SK-N-SH (cell line): ENCODE measurements at regions not wholly inside any gene's neighbourhood (a gene's known extent, or its start where the extent isn't known, plus 50 kb on each side); places are given as distances from the start of the nearest gene placed in this dataset.

ENCODE experiments used
- CTCF ChIA-PET: fragments of 300-600, 350-600 bp; formaldehyde crosslinking; extraction: SDS; loops from one replicate; lab custom pipeline; 2021; lab: Yijun Ruan, JAX
- POLR2A ChIA-PET: fragments of 350-600 bp; sonication (Branson Sonifier 250); formaldehyde crosslinking; extraction: SDS; loops from one replicate; lab custom pipeline; 2020; ENCODE audit warnings: antibody characterized with exemption, inconsistent platforms; lab: Yijun Ruan, JAX
- DNase-seq: peaks from one replicate; pipeline ENCODE4 v3.0.0; 2012
- H2AFZ ChIP-seq: fragments of 200-600 bp; sonication (generic); 2 replicates; pipeline ENCODE4 v1.8.1; 2016; ENCODE audit warnings: antibody characterized with exemption, mild to moderate bottlenecking, low read depth
- H3F3A ChIP-seq: fragments of 200-600 bp; sonication (generic); replicated peaks from 2 replicates; pipeline ENCODE3; 2016; ENCODE audit warnings: antibody characterized with exemption, mild to moderate bottlenecking; ENCODE audit not compliant: insufficient read depth
- H3K27ac ChIP-seq, 2 experiments: fragments of 200-500 bp in 1 of 2; fragments of 200-600 bp in 1 of 2; sonication (Bioruptor generic) in 1 of 2; sonication (generic), shearing (Covaris generic) in 1 of 2; 2 replicates each; pipeline versions ENCODE4 v1.5.1 to v1.6.1; 2014 to 2016; ENCODE audit warnings: low read depth in 2 of 2, inconsistent platforms in 1 of 2, low read length in 1 of 2, mild to moderate bottlenecking in 1 of 2, mixed read lengths in 1 of 2
- H3K27me3 ChIP-seq: fragments of 200-600 bp; sonication (generic), shearing (Covaris generic); 2 replicates; pipeline ENCODE4 v1.6.1; 2016; ENCODE audit warnings: mixed run types; ENCODE audit not compliant: insufficient read depth
- H3K36me3 ChIP-seq, 2 experiments: fragments of 200-500 bp in 1 of 2; fragments of 200-600 bp in 1 of 2; sonication (Bioruptor generic) in 1 of 2; sonication (generic) in 1 of 2; replicated peaks in 1 of 2; 2 replicates each; pipeline versions ENCODE3 to v1.5.1; 2014 to 2016; ENCODE audit warnings: low read length in 1 of 2, mild to moderate bottlenecking in 1 of 2; ENCODE audit not compliant: insufficient read depth in 2 of 2, control insufficient read depth in 1 of 2
- H3K4me1 ChIP-seq, 2 experiments: fragments of 200-500 bp in 1 of 2; fragments of 200-600 bp in 1 of 2; sonication (Bioruptor generic) in 1 of 2; sonication (generic), shearing (Covaris generic) in 1 of 2; 2 replicates each; pipeline versions ENCODE4 v1.5.1 to v1.6.1; 2014 to 2016; ENCODE audit warnings: low read depth in 1 of 2, low read length in 1 of 2, mixed run types in 1 of 2; ENCODE audit not compliant: insufficient read depth in 2 of 2, control insufficient read depth in 1 of 2
- H3K4me2 ChIP-seq: fragments of 200-600 bp; sonication (generic), shearing (Covaris generic); 2 replicates; pipeline ENCODE4 v1.6.1; 2017; ENCODE audit warnings: mixed run types
- H3K4me3 ChIP-seq, 2 experiments: fragments of 200-500 bp in 1 of 2; fragments of 200-600 bp in 1 of 2; sonication (Bioruptor generic) in 1 of 2; sonication (generic), shearing (Covaris generic) in 1 of 2; 2 replicates each; pipeline versions ENCODE4 v1.5.1 to v1.8.1; 2014 to 2016; ENCODE audit warnings: low read depth in 2 of 2, inconsistent platforms in 1 of 2, low read length in 1 of 2, mild to moderate bottlenecking in 1 of 2, mixed read lengths in 1 of 2, moderate library complexity in 1 of 2
- H3K79me2 ChIP-seq: fragments of 200-600 bp; sonication (generic); 2 replicates; pipeline ENCODE4 v1.8.1; 2017; ENCODE audit warnings: mild to moderate bottlenecking; ENCODE audit not compliant: insufficient read depth
- H3K9ac ChIP-seq: fragments of 200-600 bp; sonication (generic); 2 replicates; pipeline ENCODE4 v1.6.1; 2017; ENCODE audit warnings: mixed run types
- H3K9me2 ChIP-seq: fragments of 200-600 bp; sonication (generic); 2 replicates; pipeline ENCODE4 v1.6.1; 2017; ENCODE audit warnings: mixed run types
- H3K9me3 ChIP-seq: fragments of 200-600 bp; sonication (generic); 2 replicates; pipeline ENCODE4 v1.6.1; 2017; ENCODE audit warnings: mixed run types, mild to moderate bottlenecking, moderate library complexity
- H4K20me1 ChIP-seq: fragments of 200-600 bp; sonication (generic); 2 replicates; pipeline ENCODE4 v1.6.1; 2017; ENCODE audit warnings: mild to moderate bottlenecking, mixed run types; ENCODE audit not compliant: insufficient read depth
- CHD2 ChIP-seq: fragments of 150-350 bp; IDR thresholded peaks from 2 replicates; pipeline ENCODE4 v1.6.1; 2018; ENCODE audit warnings: low read length; ENCODE audit not compliant: partially characterized antibody
- ELF1 ChIP-seq: IDR thresholded peaks from 2 replicates; pipeline ENCODE4 v1.4.0; 2012
- EP300 ChIP-seq, 2 experiments: IDR thresholded peaks; 2 replicates each; pipeline versions ENCODE4 v1.4.0 to v1.6.1; 2012; ENCODE audit warnings: borderline replicate concordance in 1 of 2, low read depth in 1 of 2, low read length in 1 of 2
- FOXM1 ChIP-seq: IDR thresholded peaks from 2 replicates; pipeline ENCODE4 v1.4.0; 2012; ENCODE audit warnings: low read depth, mild to moderate bottlenecking
- GATA2 ChIP-seq: sonication (generic); formaldehyde crosslinking; IDR thresholded peaks from 2 replicates; pipeline ENCODE4 v1.5.0; 2020; ENCODE audit warnings: mild to moderate bottlenecking, missing genetic modification reagents
- MEF2A ChIP-seq: IDR thresholded peaks from 2 replicates; pipeline ENCODE4 v1.4.0; 2012; ENCODE audit warnings: low read depth, borderline replicate concordance
- MXI1 ChIP-seq: IDR thresholded peaks from 2 replicates; pipeline ENCODE4 v1.6.1; 2012; ENCODE audit warnings: mild to moderate bottlenecking, low read depth, low read length, improper control_type of control experiment
- POLR2AphosphoS5 ChIP-seq: IDR thresholded peaks from 2 replicates; pipeline ENCODE4 v1.6.1; 2012; ENCODE audit warnings: low read depth, low read length
- RAD21 ChIP-seq: IDR thresholded peaks from 2 replicates; pipeline ENCODE4 v1.6.1; 2012; ENCODE audit warnings: mild to moderate bottlenecking, low read length
- RFX5 ChIP-seq: IDR thresholded peaks from 2 replicates; pipeline ENCODE4 v1.6.1; 2012; ENCODE audit warnings: mild to moderate bottlenecking, improper control_type of control experiment, low read length
- SIN3A ChIP-seq: IDR thresholded peaks from 2 replicates; pipeline ENCODE4 v1.6.1; 2012; ENCODE audit warnings: low read depth, mild to moderate bottlenecking, low read length, moderate library complexity, borderline replicate concordance
- SMC3 ChIP-seq: IDR thresholded peaks from 2 replicates; pipeline ENCODE4 v1.6.1; 2012; ENCODE audit warnings: low read depth, low read length, improper control_type of control experiment
- TCF12 ChIP-seq: IDR thresholded peaks from 2 replicates; pipeline ENCODE4 v1.4.0; 2012
- USF1 ChIP-seq: IDR thresholded peaks from 2 replicates; pipeline ENCODE4 v1.4.0; 2012; ENCODE audit warnings: low read depth, borderline replicate concordance
- ZBTB33 ChIP-seq: IDR thresholded peaks from 2 replicates; pipeline ENCODE4 v1.4.0; 2012; ENCODE audit warnings: low read depth, borderline replicate concordance
- WGBS: methylation state at CpG from one replicate; pipeline ENCODE4 v1.1.6; 2017; ENCODE audit warnings: low lambda C conversion rate; 5-methylcytosine and 5-hydroxymethylcytosine counted together
- TF ChIP-seq, protein P1 (sequence below): fragments of 200-600 bp; sonication (generic); IDR thresholded peaks from 2 replicates; pipeline ENCODE4 v1.6.1; 2017; ENCODE audit warnings: antibody characterized with exemption, mild to moderate bottlenecking, moderate library complexity

DNA sequence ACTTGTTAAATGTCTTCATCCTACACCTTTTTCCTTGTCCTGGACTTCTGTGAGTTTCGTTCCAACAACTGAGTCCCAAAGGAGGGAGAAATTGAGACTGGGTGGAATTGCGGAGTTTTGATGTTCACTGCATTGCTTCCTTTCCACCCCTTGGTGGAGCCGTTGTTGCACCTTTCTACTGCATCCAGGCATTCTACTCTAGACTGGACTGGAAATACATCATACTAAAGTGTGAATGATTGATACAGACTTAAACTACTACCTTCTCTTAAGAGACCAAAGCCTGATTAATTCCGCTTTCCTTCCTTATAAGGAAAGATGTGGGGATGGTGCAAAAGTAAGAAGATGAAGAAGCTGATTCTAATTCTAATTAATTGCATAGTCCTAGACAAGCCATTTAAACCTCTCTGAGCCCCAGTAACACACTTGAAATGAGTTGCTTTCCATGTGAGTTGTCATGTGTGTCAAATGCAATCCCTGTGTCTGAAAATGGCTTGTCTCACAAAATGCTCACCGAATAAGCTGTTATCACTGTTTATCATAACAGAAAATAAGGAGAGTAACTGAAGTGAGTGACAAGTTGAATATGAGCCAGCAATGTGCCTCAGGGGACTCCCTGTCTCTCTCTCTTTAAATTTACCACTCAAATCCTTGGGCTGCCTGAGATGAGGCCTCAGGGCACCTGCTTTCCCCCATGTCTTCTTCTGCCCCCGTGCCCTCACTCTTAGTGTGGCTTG is 338.3 kb upstream of the CHD6 start:
- H3K9ac ChIP-seq, result no peak overlapping the region
- WGBS, result 29% methylated on average over 6 of the region's 6 CpGs

More for the DNA sequence above, 338.3 kb upstream of the CHD6 start:
- ChIA-PET POLR2A (no interaction called here), CTCF (interaction anchor here (0.6 to 2.6 kb wide), 26 partner anchors 8 to 1490 kb away, joined by 3 to 15 read pairs (median 4); no protein-coding TSS in a partner anchor)
- H3K36me3 ChIP-seq, result no peaks in the 10 kb centered on the region
- peak overlapping the region in 1 of 2 experiments; percentile 51; a peak in 1 of 4 replicates for H3K4me3 ChIP-seq
- no peaks in the 10 kb centered on the region for H3K9me2 ChIP-seq
- TF ChIP-seq EP300 (IDR thresholded peaks at IDR 0.05; ENCODE audit: borderline replicate concordance in 1 of 2, low read depth in 1 of 2, low read length in 1 of 2) (no peak), SMC3 (peak; percentile 62; the same call in 1 of the 2 replicates), MXI1 (no peak), CHD2 (no peak), RFX5 (no peak), POLR2AphosphoS5 (no peak), MEF2A (no peak), FOXM1 (no peak), ELF1 (no peak), ZBTB33 (no peak), RAD21 (peak; percentile 87), USF1 (no peak), GATA2 (CRISPR knock-in tag) (no peak), SIN3A (no peak), TCF12 (no peak)
- TF ChIP-seq, protein P1, sequence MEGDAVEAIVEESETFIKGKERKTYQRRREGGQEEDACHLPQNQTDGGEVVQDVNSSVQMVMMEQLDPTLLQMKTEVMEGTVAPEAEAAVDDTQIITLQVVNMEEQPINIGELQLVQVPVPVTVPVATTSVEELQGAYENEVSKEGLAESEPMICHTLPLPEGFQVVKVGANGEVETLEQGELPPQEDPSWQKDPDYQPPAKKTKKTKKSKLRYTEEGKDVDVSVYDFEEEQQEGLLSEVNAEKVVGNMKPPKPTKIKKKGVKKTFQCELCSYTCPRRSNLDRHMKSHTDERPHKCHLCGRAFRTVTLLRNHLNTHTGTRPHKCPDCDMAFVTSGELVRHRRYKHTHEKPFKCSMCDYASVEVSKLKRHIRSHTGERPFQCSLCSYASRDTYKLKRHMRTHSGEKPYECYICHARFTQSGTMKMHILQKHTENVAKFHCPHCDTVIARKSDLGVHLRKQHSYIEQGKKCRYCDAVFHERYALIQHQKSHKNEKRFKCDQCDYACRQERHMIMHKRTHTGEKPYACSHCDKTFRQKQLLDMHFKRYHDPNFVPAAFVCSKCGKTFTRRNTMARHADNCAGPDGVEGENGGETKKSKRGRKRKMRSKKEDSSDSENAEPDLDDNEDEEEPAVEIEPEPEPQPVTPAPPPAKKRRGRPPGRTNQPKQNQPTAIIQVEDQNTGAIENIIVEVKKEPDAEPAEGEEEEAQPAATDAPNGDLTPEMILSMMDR, result peak; percentile 13; the same call in 1 of the 2 replicates
- peaks cover 0 to 3% of the 10 kb centered on the region in 2 experiments; a peak in 1 of 4 replicates for H3K4me1 ChIP-seq
- DNase-seq, result peak; percentile 31
- no peak overlapping the region for H3K4me2 ChIP-seq
- no peaks in the 10 kb centered on the region for H3F3A ChIP-seq
- no peaks in the 10 kb centered on the region for H3K9me3 ChIP-seq
- no peaks in the 10 kb centered on the region for H3K27me3 ChIP-seq
- no peak overlapping the region for H2AFZ ChIP-seq
- no peaks in the 10 kb centered on the region for H3K79me2 ChIP-seq
- no peaks in the 10 kb centered on the region for H4K20me1 ChIP-seq
- H3K27ac ChIP-seq, result no peak overlapping the region
